ENCODE measurements at regions not wholly inside any gene's neighbourhood (a gene's known extent, or its start where the extent isn't known, plus 50 kb on each side); places are given as distances from the start of the nearest gene placed in this dataset.

GRCh38 chr4:19492606-19493005, 759.1 kb upstream of the SLIT2 start:
- Histone ChIP-seq H3K9me3 (no peaks in the 10 kb centered on the region), H3K4me3 (no peak overlapping the region), H3K27ac (no peak overlapping the region), H3K4me1 (no peaks in the 10 kb centered on the region), H3K27me3 (replicated peaks in 1 of 7) (no peaks in the 10 kb centered on the region), H3K36me3 (no peaks in the 10 kb centered on the region)
- TF ChIP-seq POLR2A (IDR thresholded peaks at IDR 0.05) (no peak), POLR2AphosphoS5 (IDR thresholded peaks at IDR 0.05) (no peak), CTCF (IDR thresholded peaks at IDR 0.05 in 8 of 11, conservative IDR thresholded peaks at IDR 0.05 in 3 of 11) (no peak)
- no peak for DNase-seq
- WGBS, 5 donors: 82 to 96% (median 89%) methylated on average over 2 of the region's 2 CpGs
- intact Hi-C loops (cut with DNase I; ENCODE audit: low total_unique reads): no loop called here

- Histone ChIP-seq H3K36me3 (no peaks in the 10 kb centered on the region), H3K9me3 (no peaks in the 10 kb centered on the region), H3K4me3 (no peak overlapping the region), H3K27me3 (replicated peaks in 1 of 7) (no peaks in the 10 kb centered on the region), H3K27ac (no peak overlapping the region), H3K4me1 (no peaks in the 10 kb centered on the region)
- TF ChIP-seq CTCF (IDR thresholded peaks at IDR 0.05 in 8 of 11, conservative IDR thresholded peaks at IDR 0.05 in 3 of 11): peak in 3 of 11 experiments; percentile 5 to 26 (median 12)
- TF ChIP-seq POLR2AphosphoS5 (IDR thresholded peaks at IDR 0.05): no peak
- intact Hi-C loops (cut with DNase I; ENCODE audit: low total_unique reads): no loop called here
- DNase-seq: no peak
- 43 to 65% (median 61%) methylated on average over 3 of the region's 3 CpGs for WGBS, 5 donors
Observed at GRCh38 chr4:19486400-19486799, 765.3 kb upstream of the SLIT2 start.

DNA sequence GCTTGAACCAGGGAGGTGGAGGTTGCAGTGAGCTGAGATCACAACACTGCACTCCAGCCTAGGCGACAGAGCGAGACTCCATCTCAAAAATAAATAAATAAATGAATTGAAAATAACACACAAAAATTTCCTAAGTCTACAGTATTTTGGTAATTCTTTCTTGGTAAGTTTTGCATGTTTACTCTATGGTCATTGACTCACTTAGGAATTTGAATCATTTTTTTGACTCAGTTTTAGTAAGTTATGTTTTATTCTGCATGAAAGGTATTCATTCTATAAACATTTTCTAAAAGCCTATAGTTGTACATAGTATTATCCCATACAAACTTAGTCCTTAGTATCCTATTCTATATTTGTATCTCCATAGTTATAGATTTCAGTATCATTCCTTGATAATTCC, 772.9 kb upstream of the SLIT2 start:
- Histone ChIP-seq H3K27me3 (replicated peaks in 1 of 7) (no peaks in the 10 kb centered on the region), H3K4me3 (no peak overlapping the region), H3K36me3 (no peaks in the 10 kb centered on the region), H3K27ac (no peak overlapping the region), H3K9me3 (no peaks in the 10 kb centered on the region), H3K4me1 (no peaks in the 10 kb centered on the region)
- WGBS, 5 donors: 93 to 97% (median 95%) methylated on average over 2 of the region's 2 CpGs
- no peak for TF ChIP-seq CTCF (IDR thresholded peaks at IDR 0.05 in 8 of 11, conservative IDR thresholded peaks at IDR 0.05 in 3 of 11)
- no peak for TF ChIP-seq POLR2AphosphoS5 (IDR thresholded peaks at IDR 0.05)
- no peak for TF ChIP-seq POLR2A (IDR thresholded peaks at IDR 0.05)
- intact Hi-C loops (cut with DNase I; ENCODE audit: low total_unique reads): no loop called here
- no peak for DNase-seq

- intact Hi-C loops (cut with DNase I; ENCODE audit: low total_unique reads): no loop called here
- H3K4me1 ChIP-seq: no peaks in the 10 kb centered on the region
- no peak for DNase-seq
- peaks cover 0 to 20% (median 15%) of the 10 kb centered on the region in 8 donors for H3K9me3 ChIP-seq
- no peaks in the 10 kb centered on the region for H3K27me3 ChIP-seq (replicated peaks in 1 of 7)
- no peak overlapping the region for H3K4me3 ChIP-seq
- no peaks in the 10 kb centered on the region for H3K36me3 ChIP-seq
- 68 to 89% (median 73%) methylated on average over 1 of the region's 1 CpG for WGBS, 5 donors
- TF ChIP-seq POLR2A (IDR thresholded peaks at IDR 0.05): no peak
- no peak for TF ChIP-seq CTCF (IDR thresholded peaks at IDR 0.05 in 8 of 11, conservative IDR thresholded peaks at IDR 0.05 in 3 of 11)
- TF ChIP-seq POLR2AphosphoS5 (IDR thresholded peaks at IDR 0.05): no peak
- H3K27ac ChIP-seq: no peak overlapping the region
Observed at GRCh38 chr4:19473569-19473968, 778.1 kb upstream of the SLIT2 start.
